HG03135 (cell line): ENCODE measurements at regions not wholly inside any gene's neighbourhood (a gene's known extent, or its start where the extent isn't known, plus 50 kb on each side); places are given as distances from the start of the nearest gene placed in this dataset.

Experiments
- ATAC-seq: cut with Tn5 transposase; IDR thresholded peaks from one replicate; pipeline ENCODE4 v1.9.1; 2021; ENCODE audit warnings: mild to moderate bottlenecking, moderate library complexity; ENCODE audit not compliant: unreplicated experiment

- no peak for ATAC-seq
These were observed 156.7 kb upstream of the CCN2 start for GRCh38 chr6:132107896-132108295.

GRCh38 chr6:132101535-132101934 lies 150.4 kb upstream of the CCN2 start:
- no peak for ATAC-seq

GRCh38 chr6:132100388-132100990 lies 149.3 kb upstream of the CCN2 start:
- no peak for ATAC-seq

GRCh38 chr6:132096996-132097395 lies 145.8 kb upstream of the CCN2 start:
- no peak for ATAC-seq

GRCh38 chr6:132096245-132096644 lies 145.1 kb upstream of the CCN2 start:
- no peak for ATAC-seq

- ATAC-seq: no peak
These were observed 138.0 kb upstream of the CCN2 start for GRCh38 chr6:132089173-132089572.

- no peak for ATAC-seq
These were observed 137.0 kb upstream of the CCN2 start for GRCh38 chr6:132088150-132088549.

GRCh38 chr6:132087391-132087790 lies 136.2 kb upstream of the CCN2 start:
- ATAC-seq: no peak

- no peak for ATAC-seq
These were observed 134.6 kb upstream of the CCN2 start for GRCh38 chr6:132085731-132086130.

- peak; percentile 61 for ATAC-seq
These were observed 133.8 kb upstream of the CCN2 start for GRCh38 chr6:132084811-132085509.

- no peak for ATAC-seq
These were observed 131.2 kb upstream of the CCN2 start for GRCh38 chr6:132082421-132082820.

- ATAC-seq: no peak
These were observed 130.2 kb upstream of the CCN2 start for GRCh38 chr6:132081338-132081737.

- ATAC-seq: no peak
These were observed 128.1 kb upstream of the CCN2 start for GRCh38 chr6:132079286-132079685.

- ATAC-seq: no peak
These were observed 125.3 kb upstream of the CCN2 start for GRCh38 chr6:132076452-132076851.

GRCh38 chr6:132072831-132073230 lies 121.7 kb upstream of the CCN2 start:
- ATAC-seq: no peak

- no peak for ATAC-seq
These were observed 121.1 kb upstream of the CCN2 start for GRCh38 chr6:132072271-132072670.

- no peak for ATAC-seq
These were observed 119.2 kb upstream of the CCN2 start for GRCh38 chr6:132070356-132070755.

- ATAC-seq: no peak
These were observed 117.6 kb upstream of the CCN2 start for GRCh38 chr6:132068766-132069165.

- no peak for ATAC-seq
These were observed 116.1 kb upstream of the CCN2 start for GRCh38 chr6:132067286-132067685.

GRCh38 chr6:132065556-132065955 lies 114.4 kb upstream of the CCN2 start:
- ATAC-seq: no peak

- no peak for ATAC-seq
These were observed 112.6 kb upstream of the CCN2 start for GRCh38 chr6:132063738-132064137.

GRCh38 chr6:132063204-132063603 lies 112.0 kb upstream of the CCN2 start:
- no peak for ATAC-seq

GRCh38 chr6:132062626-132063025 lies 111.5 kb upstream of the CCN2 start:
- ATAC-seq: no peak
